CD4-positive, alpha-beta T cell (primary cell): ENCODE measurements at regions not wholly inside any gene's neighbourhood (a gene's known extent, or its start where the extent isn't known, plus 50 kb on each side); places are given as distances from the start of the nearest gene placed in this dataset.

Source experiments
- ATAC-seq: fragments of 200-7000 bp; cut with Tn5 transposase; one replicate; pipeline ENCODE4 v1.10.0; 2022; ENCODE audit warnings: mild to moderate bottlenecking; ENCODE audit not compliant: poor library complexity
- CTCF ChIA-PET: fragments of 350-600 bp; sonication (Branson Sonifier 250); formaldehyde crosslinking; loops from one replicate; lab custom pipeline; 2021; ENCODE audit warnings: antibody characterized with exemption, inconsistent platforms; lab: Charles Lee
- POLR2A ChIA-PET: fragments of 350-600 bp; sonication (Branson Sonifier 250); formaldehyde crosslinking; loops from one replicate; lab custom pipeline; 2021; ENCODE audit warnings: antibody characterized with exemption, inconsistent platforms; lab: Charles Lee
- DNase-seq, 14 experiments: peaks; one replicate each; pipeline ENCODE4 v3.0.0-alpha.2; 2013 to 2020; ENCODE audit warnings: mixed read lengths in 2 of 14
- H3K27ac ChIP-seq, 2 donors: one replicate each; pipeline versions ENCODE4 v1.5.1 to v1.7.0; 2013; ENCODE audit warnings: low read length in 2 of 2, low read depth in 1 of 2, mild to moderate bottlenecking in 1 of 2
- H3K27me3 ChIP-seq, 2 experiments: 1 replicate in 1 of 2; 2 replicates in 1 of 2; pipeline versions ENCODE4 v1.6.1 to v1.7.0; 2013; ENCODE audit warnings: low read length in 2 of 2, control low read depth in 1 of 2, mild to moderate bottlenecking in 1 of 2, moderate library complexity in 1 of 2; ENCODE audit not compliant: insufficient read depth in 2 of 2, control insufficient read depth in 1 of 2
- H3K36me3 ChIP-seq: one replicate; pipeline ENCODE4 v1.6.1; 2013; ENCODE audit warnings: low read length, control low read depth; ENCODE audit not compliant: insufficient read depth
- H3K4me1 ChIP-seq: one replicate; pipeline ENCODE4 v1.6.1; 2013; ENCODE audit warnings: low read length, control low read depth; ENCODE audit not compliant: insufficient read depth
- H3K4me3 ChIP-seq: one replicate; pipeline ENCODE4 v1.5.1; 2013; ENCODE audit warnings: mild to moderate bottlenecking, low read length, moderate library complexity
- H3K9me3 ChIP-seq, 2 experiments: 1 replicate in 1 of 2; 2 replicates in 1 of 2; pipeline versions ENCODE4 v1.6.1 to v1.7.0; 2013; ENCODE audit warnings: low read length in 2 of 2, mild to moderate bottlenecking in 2 of 2, control low read depth in 1 of 2, moderate library complexity in 1 of 2; ENCODE audit not compliant: control insufficient read depth in 1 of 2, insufficient read depth in 1 of 2
- H3K27ac Mint-ChIP-seq: one replicate; pipeline ENCODE4 v1.8.0; 2020; ENCODE audit warnings: mixed read lengths
- H3K27me3 Mint-ChIP-seq: one replicate; pipeline ENCODE4 v1.8.0; 2021; ENCODE audit warnings: mixed read lengths
- H3K36me3 Mint-ChIP-seq: one replicate; pipeline ENCODE4 v1.8.0; 2021; ENCODE audit warnings: low read depth, mixed read lengths
- H3K4me1 Mint-ChIP-seq: one replicate; pipeline ENCODE4 v1.8.0; 2021; ENCODE audit warnings: low read depth, mixed read lengths
- H3K4me3 Mint-ChIP-seq: one replicate; pipeline ENCODE4 v1.8.0; 2020; ENCODE audit warnings: mild to moderate bottlenecking, mixed read lengths
- H3K9me3 Mint-ChIP-seq: one replicate; pipeline ENCODE4 v1.8.0; 2020; ENCODE audit warnings: mixed read lengths
- CTCF ChIP-seq: fragments of 200-600 bp; IDR thresholded peaks from one replicate; pipeline ENCODE4 v1.8.0; 2022; ENCODE audit warnings: antibody characterized with exemption, mild to moderate bottlenecking
- intact Hi-C, 2 experiments: fragments of 100-400 bp; cut with DNase I in 1 of 2; cut with micrococcal nuclease in 1 of 2; formaldehyde crosslinking; loops; one replicate each; pipeline versions ENCODE4 v1.15.1 to v1.9.0; 2023 to 2025; cut with DNase I, micrococcal nuclease

GRCh38 chr14:61992139-61992538, 229.9 kb downstream of the SNAPC1 start:
- ChIA-PET CTCF (no interaction called here), POLR2A (no interaction called here)
- no peaks in the 10 kb centered on the region for H3K36me3 ChIP-seq
- Mint-ChIP-seq H3K4me3 (no peak overlapping the region), H3K36me3 (no peaks in the 10 kb centered on the region), H3K4me1 (no peaks in the 10 kb centered on the region), H3K27ac (no peak overlapping the region), H3K27me3 (no peaks in the 10 kb centered on the region), H3K9me3 (no peaks in the 10 kb centered on the region)
- intact Hi-C loops: no loop called here
- no peak overlapping the region for H3K27ac ChIP-seq
- no peaks in the 10 kb centered on the region for H3K4me1 ChIP-seq
- H3K27me3 ChIP-seq: no peaks in the 10 kb centered on the region
- H3K9me3 ChIP-seq: no peaks in the 10 kb centered on the region
- no peak for DNase-seq
- H3K4me3 ChIP-seq: no peak overlapping the region
- ATAC-seq: no peak
- TF ChIP-seq CTCF: no peak

GRCh38 chr14:61992926-61993325, 230.7 kb downstream of the SNAPC1 start:
- Histone ChIP-seq H3K4me1 (no peaks in the 10 kb centered on the region), H3K27ac (no peak overlapping the region), H3K27me3 (no peaks in the 10 kb centered on the region), H3K9me3 (no peaks in the 10 kb centered on the region), H3K4me3 (no peak overlapping the region), H3K36me3 (no peaks in the 10 kb centered on the region)
- DNase-seq (no peak), ATAC-seq (no peak)
- no peaks in the 10 kb centered on the region for H3K9me3 Mint-ChIP-seq
- H3K36me3 Mint-ChIP-seq: no peaks in the 10 kb centered on the region
- H3K27ac Mint-ChIP-seq: no peak overlapping the region
- ChIA-PET POLR2A (no interaction called here), CTCF (no interaction called here)
- no peaks in the 10 kb centered on the region for H3K4me1 Mint-ChIP-seq
- H3K27me3 Mint-ChIP-seq: no peaks in the 10 kb centered on the region
- H3K4me3 Mint-ChIP-seq: no peak overlapping the region
- TF ChIP-seq CTCF: no peak
- intact Hi-C loops: no loop called here

- ATAC-seq: no peak
These were observed 232.4 kb downstream of the SNAPC1 start for GRCh38 chr14:61994589-61994988.

More at GRCh38 chr14:61994589-61994988, 232.4 kb downstream of the SNAPC1 start:
- H3K36me3 ChIP-seq: no peaks in the 10 kb centered on the region
- no peaks in the 10 kb centered on the region for H3K4me1 ChIP-seq
- Mint-ChIP-seq H3K4me3 (no peak overlapping the region), H3K27me3 (no peaks in the 10 kb centered on the region), H3K9me3 (no peaks in the 10 kb centered on the region), H3K36me3 (no peaks in the 10 kb centered on the region), H3K4me1 (no peaks in the 10 kb centered on the region), H3K27ac (no peak overlapping the region)
- TF ChIP-seq CTCF: no peak
- intact Hi-C loops: no loop called here
- H3K9me3 ChIP-seq: no peaks in the 10 kb centered on the region
- no peaks in the 10 kb centered on the region for H3K27me3 ChIP-seq
- POLR2A ChIA-PET: no interaction called here
- CTCF ChIA-PET: interaction anchor here (0.8 kb wide), 1 partner anchor 10 kb away, joined by 3 read pairs; no protein-coding TSS in a partner anchor
- no peak for DNase-seq
- H3K27ac ChIP-seq: no peak overlapping the region
- no peak overlapping the region for H3K4me3 ChIP-seq
